WERI-Rb-1 (cell line): ENCODE measurements at regions not wholly inside any gene's neighbourhood (a gene's known extent, or its start where the extent isn't known, plus 50 kb on each side); places are given as distances from the start of the nearest gene placed in this dataset.

Experiments
- DNase-seq: peaks from one replicate; pipeline ENCODE4 v3.0.0-alpha.2; 2020
- H3K27ac ChIP-seq: fragments of 250-450 bp; sonication (Bioruptor Pico); 2 replicates; pipeline ENCODE4 v1.5.1; 2020; ENCODE audit warnings: mild to moderate bottlenecking, moderate library complexity
- H3K27me3 ChIP-seq: fragments of 250-450 bp; sonication (Bioruptor Pico); 2 replicates; pipeline ENCODE4 v1.5.1; 2021; ENCODE audit warnings: mild to moderate bottlenecking, low read depth, moderate library complexity; ENCODE audit not compliant: insufficient read depth, severe bottlenecking
- H3K36me3 ChIP-seq: fragments of 250-450 bp; sonication (Bioruptor Pico); 2 replicates; pipeline ENCODE4 v1.5.1; 2020; ENCODE audit warnings: mild to moderate bottlenecking, moderate library complexity
- H3K4me3 ChIP-seq: 2 replicates; pipeline ENCODE4 v1.5.1; 2011; ENCODE audit warnings: low read depth, mild to moderate bottlenecking, control low read depth, low read length
- H3K9me3 ChIP-seq: fragments of 250-450 bp; sonication (Bioruptor Pico); 2 replicates; pipeline ENCODE4 v1.5.1; 2021; ENCODE audit warnings: mild to moderate bottlenecking, moderate library complexity; ENCODE audit not compliant: severe bottlenecking
- CTCF ChIP-seq: IDR thresholded peaks from 2 replicates; pipeline ENCODE4 v1.5.1; 2011; ENCODE audit warnings: low read depth, mild to moderate bottlenecking, control low read depth, inconsistent platforms, low read length

- H3K27me3 ChIP-seq, result no peaks in the 10 kb centered on the region
Measured at GRCh38 chr18:28743115-28743514, 566.2 kb upstream of the CDH2 start.

GRCh38 chr18:28740575-28740974 lies 563.6 kb upstream of the CDH2 start:
- H3K27ac ChIP-seq, result no peak overlapping the region
- H3K27me3 ChIP-seq, result no peaks in the 10 kb centered on the region
- H3K9me3 ChIP-seq, result no peaks in the 10 kb centered on the region
- no peak for TF ChIP-seq CTCF
- H3K36me3 ChIP-seq, result no peaks in the 10 kb centered on the region
- H3K4me3 ChIP-seq, result no peak overlapping the region
- DNase-seq, result no peak

More at GRCh38 chr18:28743115-28743514, 566.2 kb upstream of the CDH2 start:
- no peaks in the 10 kb centered on the region for H3K9me3 ChIP-seq
- no peaks in the 10 kb centered on the region for H3K36me3 ChIP-seq
- no peak overlapping the region for H3K27ac ChIP-seq
- TF ChIP-seq CTCF, result no peak
- no peak overlapping the region for H3K4me3 ChIP-seq
- no peak for DNase-seq

DNA sequence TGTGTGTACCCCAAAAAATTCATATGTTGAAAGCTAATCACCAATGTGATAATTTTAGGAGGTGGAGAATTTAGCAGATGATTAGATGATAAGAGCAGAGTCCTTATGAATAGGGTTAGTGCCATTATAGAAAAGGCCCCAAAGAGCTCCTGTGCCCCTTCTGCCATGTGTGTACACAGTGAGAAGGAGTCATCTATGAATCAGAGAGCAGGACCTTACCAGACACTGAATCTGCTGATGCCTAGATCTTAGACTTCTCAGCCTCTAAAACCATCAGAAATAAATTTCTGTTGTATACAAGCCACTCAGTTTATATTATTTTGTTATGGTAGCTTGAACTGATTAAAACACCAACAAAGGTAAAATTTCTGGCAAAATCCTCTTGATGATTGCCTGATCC lies 560.0 kb upstream of the CDH2 start:
- DNase-seq, result no peak
- Histone ChIP-seq H3K4me3 (no peak overlapping the region), H3K27ac (no peak overlapping the region), H3K9me3 (no peaks in the 10 kb centered on the region), H3K36me3 (no peaks in the 10 kb centered on the region), H3K27me3 (no peaks in the 10 kb centered on the region)
- TF ChIP-seq CTCF, result no peak

DNA sequence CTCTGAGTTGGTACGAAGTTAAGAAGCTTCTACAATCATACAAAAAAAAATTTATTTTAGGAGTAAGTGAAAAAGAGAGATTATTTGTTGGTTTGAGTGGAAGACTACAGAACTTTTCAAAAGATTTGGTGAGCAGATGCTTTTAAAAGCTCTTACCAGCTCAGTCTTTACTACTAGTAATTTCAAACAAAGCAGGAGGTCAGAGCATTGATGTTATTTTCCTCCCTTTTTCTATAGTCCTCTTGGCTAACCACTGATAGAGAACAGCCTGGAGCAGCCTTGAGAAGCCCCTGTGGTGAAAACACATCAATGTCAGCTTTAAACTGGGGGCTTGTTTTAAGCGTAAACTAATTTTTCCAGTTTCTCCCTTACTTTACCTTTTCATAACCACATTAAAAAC lies 559.3 kb upstream of the CDH2 start:
- Histone ChIP-seq H3K9me3 (no peaks in the 10 kb centered on the region), H3K4me3 (no peak overlapping the region), H3K27ac (no peak overlapping the region), H3K36me3 (no peaks in the 10 kb centered on the region), H3K27me3 (no peaks in the 10 kb centered on the region)
- TF ChIP-seq CTCF, result no peak
- no peak for DNase-seq

DNA sequence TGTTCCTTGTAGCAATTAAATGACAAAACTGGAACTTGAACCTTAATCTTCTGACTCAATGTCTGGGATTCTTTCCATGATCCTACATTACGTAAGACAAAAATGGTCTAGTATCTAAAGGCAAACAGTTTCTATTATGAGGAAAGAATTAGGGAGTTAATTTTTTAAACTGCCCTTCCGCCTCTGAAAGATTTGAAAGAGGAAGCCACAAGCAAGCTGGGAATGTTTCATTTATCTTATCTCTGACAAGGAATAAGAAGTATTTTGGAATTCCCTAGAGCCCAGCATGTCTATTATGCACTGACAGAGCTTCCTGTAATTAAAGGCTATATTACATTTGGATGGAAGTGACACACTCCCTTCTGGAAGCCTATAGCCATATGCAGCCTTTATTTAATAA lies 558.8 kb upstream of the CDH2 start:
- no peak for TF ChIP-seq CTCF
- Histone ChIP-seq H3K4me3 (no peak overlapping the region), H3K9me3 (no peaks in the 10 kb centered on the region), H3K27ac (no peak overlapping the region), H3K27me3 (no peaks in the 10 kb centered on the region), H3K36me3 (no peaks in the 10 kb centered on the region)
- DNase-seq, result no peak

DNA sequence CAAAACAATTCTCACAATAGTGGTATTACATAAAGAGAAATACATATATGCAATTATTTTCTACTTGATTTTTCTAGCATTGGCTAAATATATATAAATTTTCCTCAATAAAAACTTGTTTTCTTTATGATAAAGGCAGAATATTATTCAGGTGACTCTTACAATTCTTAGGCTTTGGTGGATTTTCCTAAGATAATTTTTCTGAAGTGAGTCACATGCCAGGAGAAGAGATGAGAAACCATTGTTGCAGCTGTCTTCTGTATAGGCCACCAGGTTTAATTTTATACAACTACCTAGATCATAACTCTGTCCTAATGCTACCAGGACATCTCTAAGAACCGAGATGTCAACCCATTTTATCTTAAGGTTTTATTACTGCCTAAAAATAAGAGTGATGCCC lies 552.4 kb upstream of the CDH2 start:
- no peak overlapping the region for H3K27ac ChIP-seq
- DNase-seq, result no peak
- TF ChIP-seq CTCF, result no peak

More for the DNA sequence above, 552.4 kb upstream of the CDH2 start:
- H3K9me3 ChIP-seq, result no peaks in the 10 kb centered on the region
- no peaks in the 10 kb centered on the region for H3K27me3 ChIP-seq
- H3K36me3 ChIP-seq, result no peaks in the 10 kb centered on the region
- no peak overlapping the region for H3K4me3 ChIP-seq
